ENCODE measurements at regions not wholly inside any gene's neighbourhood (a gene's known extent, or its start where the extent isn't known, plus 50 kb on each side); places are given as distances from the start of the nearest gene placed in this dataset.

DNA sequence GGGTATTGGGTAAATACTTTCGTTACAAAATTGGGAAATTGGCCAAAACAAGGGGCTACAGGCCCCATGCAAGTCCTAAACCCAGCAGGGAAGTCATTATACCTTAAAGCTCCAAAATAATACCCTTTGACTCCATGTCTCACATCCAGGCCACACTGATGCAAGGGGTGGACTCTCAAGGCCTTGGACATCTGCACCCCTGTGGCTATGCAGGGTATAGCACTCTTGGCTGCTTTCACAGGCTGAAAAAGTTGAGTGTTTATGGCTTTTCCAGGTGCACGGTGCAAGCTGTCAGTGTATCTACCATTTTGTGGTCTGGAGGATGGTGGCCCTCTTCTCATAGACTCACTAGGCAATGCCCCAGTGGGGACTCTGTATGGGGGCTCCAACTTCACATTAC lies 326.5 kb downstream of the TEX13C start:
- TF ChIP-seq, protein P1, sequence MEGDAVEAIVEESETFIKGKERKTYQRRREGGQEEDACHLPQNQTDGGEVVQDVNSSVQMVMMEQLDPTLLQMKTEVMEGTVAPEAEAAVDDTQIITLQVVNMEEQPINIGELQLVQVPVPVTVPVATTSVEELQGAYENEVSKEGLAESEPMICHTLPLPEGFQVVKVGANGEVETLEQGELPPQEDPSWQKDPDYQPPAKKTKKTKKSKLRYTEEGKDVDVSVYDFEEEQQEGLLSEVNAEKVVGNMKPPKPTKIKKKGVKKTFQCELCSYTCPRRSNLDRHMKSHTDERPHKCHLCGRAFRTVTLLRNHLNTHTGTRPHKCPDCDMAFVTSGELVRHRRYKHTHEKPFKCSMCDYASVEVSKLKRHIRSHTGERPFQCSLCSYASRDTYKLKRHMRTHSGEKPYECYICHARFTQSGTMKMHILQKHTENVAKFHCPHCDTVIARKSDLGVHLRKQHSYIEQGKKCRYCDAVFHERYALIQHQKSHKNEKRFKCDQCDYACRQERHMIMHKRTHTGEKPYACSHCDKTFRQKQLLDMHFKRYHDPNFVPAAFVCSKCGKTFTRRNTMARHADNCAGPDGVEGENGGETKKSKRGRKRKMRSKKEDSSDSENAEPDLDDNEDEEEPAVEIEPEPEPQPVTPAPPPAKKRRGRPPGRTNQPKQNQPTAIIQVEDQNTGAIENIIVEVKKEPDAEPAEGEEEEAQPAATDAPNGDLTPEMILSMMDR (IDR thresholded peaks at IDR 0.05): peak in 1 of 12 donors; percentile 14
- TF ChIP-seq POLR2A (IDR thresholded peaks at IDR 0.05): no peak

All from heart left ventricle (tissue), 13 donors.